GM18909 (cell line): ENCODE measurements at regions not wholly inside any gene's neighbourhood (a gene's known extent, or its start where the extent isn't known, plus 50 kb on each side); places are given as distances from the start of the nearest gene placed in this dataset.
"Not testable (repeated sequence)": the region's sequence is repeated elsewhere in the genome, so short reads cannot be mapped to it uniquely, and the experiment has no call there.

ENCODE experiments used
- ATAC-seq: cut with Tn5 transposase; IDR thresholded peaks from one replicate; pipeline ENCODE4 v1.9.1; 2021; ENCODE audit warnings: mild to moderate bottlenecking; ENCODE audit not compliant: unreplicated experiment, poor library complexity

- ATAC-seq = peak; percentile 48
Measured at GRCh38 chr3:34102288-34102687, 303.9 kb downstream of the PDCD6IP start.

GRCh38 chr3:34106379-34106778 lies 307.9 kb downstream of the PDCD6IP start:
- ATAC-seq = no peak

- peak; percentile 41 for ATAC-seq
Measured at GRCh38 chr3:34106879-34107278, 308.4 kb downstream of the PDCD6IP start.

GRCh38 chr3:34107669-34108068 lies 309.2 kb downstream of the PDCD6IP start:
- peak; percentile 51 for ATAC-seq

GRCh38 chr3:34109021-34109420 lies 310.6 kb downstream of the PDCD6IP start:
- ATAC-seq = no peak

GRCh38 chr3:34109846-34110245 lies 311.4 kb downstream of the PDCD6IP start:
- ATAC-seq = peak; percentile 61

- ATAC-seq = no peak
Measured at GRCh38 chr3:34111361-34111760, 312.9 kb downstream of the PDCD6IP start.

GRCh38 chr3:34112261-34112660 lies 313.8 kb downstream of the PDCD6IP start:
- not testable (repeated sequence) for ATAC-seq

GRCh38 chr3:34131091-34131490 lies 332.7 kb downstream of the PDCD6IP start:
- no peak for ATAC-seq

- ATAC-seq = no peak
Measured at GRCh38 chr3:34132069-34132692, 333.8 kb downstream of the PDCD6IP start.

GRCh38 chr3:34139566-34139965 lies 341.1 kb downstream of the PDCD6IP start:
- no peak for ATAC-seq

GRCh38 chr3:34140616-34141015 lies 342.2 kb downstream of the PDCD6IP start:
- no peak for ATAC-seq

- ATAC-seq = no peak
Measured at GRCh38 chr3:34141841-34142337, 343.5 kb downstream of the PDCD6IP start.

- ATAC-seq = no peak
Measured at GRCh38 chr3:34145796-34146195, 347.4 kb downstream of the PDCD6IP start.

GRCh38 chr3:34146596-34146995 lies 348.2 kb downstream of the PDCD6IP start:
- ATAC-seq = no peak

GRCh38 chr3:34150992-34151391 lies 352.6 kb downstream of the PDCD6IP start:
- ATAC-seq = no peak

- no peak for ATAC-seq
Measured at GRCh38 chr3:34152656-34153055, 354.2 kb downstream of the PDCD6IP start.

GRCh38 chr3:34155108-34155507 lies 356.7 kb downstream of the PDCD6IP start:
- peak; percentile 15 for ATAC-seq

GRCh38 chr3:34155666-34156065 lies 357.2 kb downstream of the PDCD6IP start:
- ATAC-seq = peak; percentile 55

GRCh38 chr3:34157491-34157890 lies 359.1 kb downstream of the PDCD6IP start:
- ATAC-seq = no peak

GRCh38 chr3:34159613-34160420 lies 361.4 kb downstream of the PDCD6IP start:
- ATAC-seq = no peak

GRCh38 chr3:34169636-34170035 lies 371.2 kb downstream of the PDCD6IP start:
- ATAC-seq = not testable (repeated sequence)
